COLO829 (cell line): ENCODE measurements at regions not wholly inside any gene's neighbourhood (a gene's known extent, or its start where the extent isn't known, plus 50 kb on each side); places are given as distances from the start of the nearest gene placed in this dataset.
"Not testable (repeated sequence)": the region's sequence is repeated elsewhere in the genome, so short reads cannot be mapped to it uniquely, and the experiment has no call there.

Source experiments
- DNase-seq: peaks from one replicate; pipeline ENCODE4 v3.0.0; 2012; ENCODE audit warnings: low spot score

GRCh38 chr4:159941076-159941475 lies 838.2 kb downstream of the RAPGEF2 start:
- no peak for DNase-seq

GRCh38 chr4:159944477-159944876 lies 841.6 kb downstream of the RAPGEF2 start:
- no peak for DNase-seq

GRCh38 chr4:159946983-159947615 lies 844.2 kb downstream of the RAPGEF2 start:
- DNase-seq: peak; percentile 29

GRCh38 chr4:159950707-159951106 lies 847.8 kb downstream of the RAPGEF2 start:
- DNase-seq: no peak

GRCh38 chr4:159966746-159967145 lies 863.9 kb downstream of the RAPGEF2 start:
- DNase-seq: no peak

DNA sequence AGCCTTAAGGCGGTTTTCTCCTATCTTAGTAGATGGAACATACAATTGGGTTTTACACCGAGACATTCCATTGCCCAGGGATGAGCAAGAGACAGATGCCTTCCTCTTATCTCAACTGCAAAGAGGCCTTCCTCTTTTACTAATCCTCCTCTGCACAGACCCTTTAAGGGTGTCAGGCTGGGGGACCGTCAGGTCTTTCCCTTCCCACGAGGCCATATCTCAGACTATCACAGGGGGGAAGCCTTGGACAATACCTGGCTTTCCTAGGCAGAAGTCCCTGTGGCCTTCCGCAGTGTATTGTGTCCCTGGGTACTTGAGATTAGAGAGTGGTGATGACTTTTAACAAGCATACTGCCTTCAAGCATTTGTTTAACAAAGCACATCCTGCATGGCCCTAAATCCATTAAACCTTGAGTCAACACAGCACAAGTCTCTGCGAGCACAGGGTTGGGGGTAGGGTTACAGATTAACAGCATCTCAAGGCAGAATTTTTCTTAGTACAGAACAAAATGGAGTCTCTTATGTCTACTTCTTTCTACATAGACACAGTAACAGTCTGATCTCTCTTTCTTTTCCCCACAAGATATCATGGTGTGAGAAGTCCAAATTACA lies 874.1 kb downstream of the RAPGEF2 start:
- DNase-seq: not testable (repeated sequence)

DNA sequence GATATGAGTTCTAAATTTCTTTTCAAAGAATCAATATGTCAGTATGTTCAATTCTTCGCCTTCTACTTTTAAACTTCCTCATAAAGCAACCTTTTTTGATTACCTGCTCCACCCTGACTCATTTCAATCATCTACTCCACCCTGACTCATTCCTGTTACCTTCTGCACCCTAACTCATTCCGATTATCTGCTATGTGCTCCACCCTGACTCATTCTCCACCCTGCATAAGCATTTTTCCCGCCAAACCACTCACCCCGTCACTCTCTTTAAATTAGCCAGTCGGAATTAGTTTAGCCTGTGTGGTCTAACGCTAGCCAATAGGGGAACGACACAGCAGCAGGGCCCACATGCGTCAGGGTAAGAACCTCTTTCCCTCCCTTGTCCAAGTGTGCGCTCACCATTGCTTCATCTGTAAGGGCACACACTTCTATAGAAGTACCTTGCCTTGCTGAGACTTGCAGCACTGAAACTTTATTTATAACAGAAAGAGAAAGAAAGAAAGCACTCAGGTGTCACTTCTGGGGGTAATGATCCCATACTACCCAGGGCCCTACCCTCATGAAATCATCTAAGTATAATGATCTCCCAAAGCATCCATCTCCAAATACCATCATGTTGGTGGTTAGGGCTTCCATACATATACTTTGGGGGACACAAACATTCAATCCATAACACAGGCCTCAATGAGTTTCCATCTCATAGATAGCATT lies 875.2 kb downstream of the RAPGEF2 start:
- no peak for DNase-seq

DNA sequence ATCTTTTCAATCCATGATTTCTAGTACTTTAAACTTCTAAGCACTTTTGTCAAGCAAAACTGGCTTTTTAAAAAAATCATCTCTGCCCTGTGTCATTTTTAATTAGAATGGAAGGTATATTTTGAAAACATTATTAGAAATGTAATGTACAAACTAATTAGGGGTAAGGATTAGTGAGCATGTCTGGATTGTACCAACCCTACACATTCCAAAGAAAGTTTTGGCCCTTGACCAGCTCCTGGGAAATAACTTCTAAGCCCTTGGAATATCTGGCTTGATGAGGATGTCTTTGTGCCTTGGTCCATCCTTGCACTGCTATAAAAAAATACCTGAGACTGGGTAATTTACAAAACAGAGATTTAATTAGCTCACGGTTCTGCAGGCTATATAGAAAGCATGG lies 876.5 kb downstream of the RAPGEF2 start:
- DNase-seq: no peak

DNA sequence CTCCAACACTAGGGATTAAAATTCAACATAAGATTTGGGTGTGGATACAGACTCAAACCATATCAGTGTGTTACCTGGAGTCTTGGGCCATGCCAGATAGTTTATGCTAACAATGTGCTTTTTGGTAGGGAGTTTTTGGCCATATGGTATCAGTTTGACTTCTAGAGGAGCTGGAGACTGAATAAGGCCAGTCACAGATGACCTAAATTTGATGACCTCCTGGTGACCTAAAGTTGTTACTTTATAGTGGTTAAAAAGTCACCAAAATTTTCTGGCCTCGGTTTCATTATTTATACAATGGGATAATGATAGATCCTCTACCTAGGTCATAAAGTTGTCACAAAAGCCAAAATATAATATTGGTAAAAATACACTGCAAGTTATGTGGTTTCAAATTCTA lies 877.1 kb downstream of the RAPGEF2 start:
- DNase-seq: no peak

DNA sequence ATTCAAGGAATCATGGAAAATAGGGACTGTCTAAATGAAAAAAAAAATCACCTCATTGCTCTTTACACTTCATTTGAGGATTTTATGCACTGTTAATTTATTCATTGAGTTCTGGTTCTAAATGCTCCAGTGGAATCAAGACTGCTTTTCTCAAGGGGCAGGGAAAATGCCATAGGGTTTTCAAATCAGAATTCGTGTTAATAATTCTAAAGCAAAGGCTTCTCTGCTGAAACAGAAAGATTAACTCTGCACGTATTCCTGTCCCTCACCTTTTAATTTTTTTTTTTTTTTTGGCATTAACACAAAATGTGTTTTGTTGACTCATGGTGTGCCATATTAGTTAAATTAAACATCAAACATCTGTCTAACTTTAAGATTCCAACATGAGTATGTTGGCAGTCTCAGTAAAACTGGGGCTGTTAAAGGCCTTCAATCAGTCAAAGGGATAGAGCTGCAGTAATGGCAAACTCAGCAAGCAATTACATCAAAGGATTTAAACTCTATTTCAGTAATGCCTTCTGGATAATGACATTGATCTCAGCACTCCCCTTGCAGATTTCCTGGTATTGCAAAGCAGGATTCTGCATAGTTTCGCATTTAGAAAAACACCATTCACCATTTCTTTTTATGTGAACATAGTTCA lies 878.1 kb downstream of the RAPGEF2 start:
- no peak for DNase-seq

GRCh38 chr4:159981469-159981856 lies 878.6 kb downstream of the RAPGEF2 start:
- DNase-seq: no peak

- DNase-seq: no peak
These were observed 880.2 kb downstream of the RAPGEF2 start for GRCh38 chr4:159983082-159983481.

DNA sequence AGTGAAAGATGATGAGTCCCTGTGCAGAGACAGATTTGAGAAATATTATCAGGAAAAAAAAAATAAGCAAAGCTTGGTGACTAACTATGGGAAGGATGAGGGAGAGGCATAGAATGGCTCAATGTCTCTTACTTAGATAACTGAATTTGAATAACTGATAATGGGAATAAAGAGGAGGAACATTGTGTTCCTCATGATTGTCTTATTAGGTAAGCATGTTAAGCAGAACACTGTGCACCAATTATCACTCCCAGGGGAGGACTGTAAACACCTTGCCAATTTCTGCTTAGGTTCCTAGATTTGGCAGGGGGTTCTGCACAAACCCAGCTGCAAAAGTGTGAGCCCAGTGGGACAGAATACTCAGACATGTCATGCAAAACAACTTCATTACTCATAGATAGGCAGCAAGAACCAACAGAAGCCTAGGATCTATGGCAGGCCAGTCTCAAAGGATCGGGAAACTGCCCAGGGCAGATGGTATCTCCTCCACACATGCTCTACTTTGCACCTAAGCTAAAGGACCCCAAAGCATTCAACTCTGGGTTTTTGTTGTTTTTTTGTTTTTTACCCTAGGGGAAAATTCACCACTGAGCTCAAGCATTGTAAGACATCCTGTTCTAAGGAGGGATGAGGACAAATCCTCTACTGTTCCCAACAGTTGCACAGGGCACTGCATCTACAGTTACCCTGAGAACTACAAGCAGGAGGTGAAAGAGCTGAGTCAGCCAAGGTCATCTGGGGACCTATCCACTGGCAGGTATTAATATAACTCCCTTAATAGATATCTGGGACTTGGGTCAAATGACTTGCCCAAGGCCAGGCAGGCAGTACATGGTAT lies 907.0 kb downstream of the RAPGEF2 start:
- no peak for DNase-seq

GRCh38 chr4:160019936-160020335 lies 917.1 kb downstream of the RAPGEF2 start:
- no peak for DNase-seq

DNA sequence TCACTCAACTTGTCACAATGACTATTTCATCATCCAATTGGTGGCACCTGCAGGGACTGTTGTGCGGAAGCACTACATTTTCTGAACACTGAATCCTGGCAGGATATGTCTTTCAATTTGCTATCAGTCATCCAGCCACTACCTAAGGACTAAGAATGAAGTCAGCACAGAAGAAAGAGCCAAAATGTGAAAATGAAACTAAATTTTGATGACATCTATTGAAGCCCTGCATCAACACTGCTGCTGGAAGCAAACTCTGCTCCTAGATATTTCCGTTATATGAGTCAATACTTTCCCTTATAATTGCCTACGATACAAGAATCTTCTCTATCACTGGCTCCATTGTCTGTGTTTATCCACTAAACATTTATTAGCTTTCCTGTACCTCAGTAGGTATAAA lies 917.9 kb downstream of the RAPGEF2 start:
- DNase-seq: no peak

GRCh38 chr4:160021870-160022269 lies 919.0 kb downstream of the RAPGEF2 start:
- no peak for DNase-seq

DNA sequence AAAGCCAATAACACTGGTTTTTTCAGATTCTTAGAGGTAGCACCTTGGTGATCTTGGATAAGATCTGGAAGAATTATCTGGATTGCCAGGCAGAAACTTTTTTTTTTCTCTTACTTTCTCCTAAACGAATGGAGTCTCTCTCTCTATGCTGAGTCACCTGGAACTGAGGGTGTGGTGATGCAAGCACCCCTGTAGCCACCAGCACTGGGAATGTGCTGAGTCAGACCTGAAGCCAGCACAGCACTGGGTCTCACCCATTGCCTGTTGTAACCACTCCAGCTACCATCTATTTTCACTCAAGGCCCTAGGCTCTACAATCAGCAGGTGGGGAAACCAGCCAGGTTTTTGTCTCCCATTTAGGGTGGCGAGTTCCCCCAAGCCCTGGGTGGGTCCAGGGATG lies 923.8 kb downstream of the RAPGEF2 start:
- DNase-seq: no peak

GRCh38 chr4:160034501-160034900 lies 931.6 kb downstream of the RAPGEF2 start:
- no peak for DNase-seq

- DNase-seq: no peak
These were observed 935.7 kb downstream of the RAPGEF2 start for GRCh38 chr4:160038615-160039014.

GRCh38 chr4:160044693-160045092 lies 941.8 kb downstream of the RAPGEF2 start:
- no peak for DNase-seq

GRCh38 chr4:160082432-160083207 lies 979.7 kb downstream of the RAPGEF2 start:
- no peak for DNase-seq
